Fibroblast of skin of back (primary cell): ENCODE measurements at regions not wholly inside any gene's neighbourhood (a gene's known extent, or its start where the extent isn't known, plus 50 kb on each side); places are given as distances from the start of the nearest gene placed in this dataset.

ENCODE experiments used
- DNase-seq: peaks from one replicate; pipeline ENCODE4 v3.0.0-alpha.2; 2013

DNA sequence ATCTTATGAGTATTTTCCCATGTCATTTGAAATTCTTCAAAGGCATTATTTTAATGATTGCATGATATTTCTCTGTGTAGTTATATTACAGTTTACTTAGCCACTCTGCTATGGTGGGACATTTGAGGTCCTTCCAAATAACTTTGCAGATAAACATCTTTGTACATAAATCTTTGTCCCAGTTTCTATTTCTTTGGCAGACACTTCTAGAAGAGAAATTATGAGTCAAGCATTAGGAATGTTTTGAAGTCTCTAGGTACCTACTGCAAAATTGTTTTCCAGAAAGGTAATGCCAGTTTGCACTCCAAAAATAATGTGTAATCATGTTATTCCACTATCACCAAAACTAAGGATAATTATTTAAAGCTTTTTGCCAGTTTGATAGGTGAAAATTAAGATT is 149.7 kb downstream of the EN1 start:
- DNase-seq: peak; percentile 21

DNA sequence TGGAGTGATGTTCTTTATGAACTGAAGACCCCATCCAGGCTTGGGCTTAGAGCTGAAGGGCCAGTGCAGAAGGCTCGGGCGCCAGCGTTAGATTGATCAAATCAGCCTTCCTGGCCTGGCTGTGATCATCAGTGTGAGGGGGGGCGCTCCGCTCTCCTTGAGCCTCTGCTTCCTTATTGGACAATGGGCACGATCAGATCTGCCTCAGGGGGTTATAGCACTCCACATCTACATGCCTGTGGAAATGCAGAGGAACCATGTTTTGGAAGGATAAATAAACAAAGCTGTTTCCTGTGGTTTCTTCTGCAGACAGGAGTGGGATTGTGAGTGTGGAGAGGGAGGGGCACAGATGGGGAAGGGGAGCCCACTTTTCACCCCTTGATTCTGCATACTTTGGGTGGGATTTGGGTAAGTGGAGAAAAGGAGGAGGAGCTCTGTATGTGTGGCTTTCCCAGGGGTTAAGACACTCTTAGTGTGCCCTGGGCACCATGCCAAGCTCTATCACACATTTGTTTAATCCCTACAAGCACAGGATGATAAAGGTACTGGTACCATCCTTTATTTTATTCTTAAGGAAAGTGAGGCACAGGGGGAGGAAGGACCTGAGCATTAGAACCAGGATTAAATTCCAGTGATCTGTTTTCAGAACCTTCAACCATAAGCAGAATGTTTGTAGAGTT is 150.5 kb downstream of the EN1 start:
- peak; percentile 12 for DNase-seq

DNA sequence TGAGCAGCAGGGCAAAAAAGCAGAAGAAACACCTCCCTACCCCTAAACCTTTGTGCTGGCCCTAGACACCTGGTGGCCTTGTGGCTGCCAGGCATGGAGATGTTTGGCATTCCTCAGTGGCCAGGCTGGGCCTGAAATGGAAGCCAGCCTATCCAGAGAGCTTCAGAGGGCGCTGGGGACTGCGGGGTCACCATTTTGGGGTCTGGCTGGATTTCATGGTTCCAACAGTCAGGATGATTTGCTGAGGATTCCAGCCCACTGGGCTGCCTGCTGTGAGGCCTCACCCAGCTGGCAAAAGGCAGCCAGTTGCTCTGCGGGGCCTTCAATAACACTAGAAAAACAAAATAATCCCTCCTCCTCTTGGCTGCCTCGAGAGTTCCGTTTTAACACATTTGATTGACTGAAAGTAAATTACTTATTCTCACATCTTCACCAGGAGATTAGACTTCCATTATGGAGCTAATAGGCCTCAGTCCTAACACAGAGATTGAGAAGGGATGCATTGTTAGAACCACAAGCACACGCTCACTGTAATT is 154.1 kb downstream of the EN1 start:
- no peak for DNase-seq

DNA sequence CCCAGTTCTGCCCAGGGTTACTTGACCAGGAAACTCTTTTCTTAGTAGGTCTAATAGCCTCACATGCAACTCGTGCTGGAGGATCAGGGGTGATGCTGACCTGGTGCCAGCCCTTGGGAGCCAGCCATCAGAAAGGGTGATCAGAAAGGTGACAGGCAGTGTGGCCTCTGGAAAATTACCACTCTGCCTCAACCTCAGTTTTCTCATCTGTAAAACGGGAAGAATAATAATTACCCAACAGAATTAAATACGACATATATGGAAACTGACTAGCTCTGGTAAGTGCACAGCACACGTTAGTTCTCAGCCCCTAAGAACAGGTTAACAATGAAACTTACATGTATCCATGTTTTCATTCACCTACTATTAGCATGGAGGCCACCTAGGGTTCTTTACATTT is 157.6 kb downstream of the EN1 start:
- DNase-seq: no peak

DNA sequence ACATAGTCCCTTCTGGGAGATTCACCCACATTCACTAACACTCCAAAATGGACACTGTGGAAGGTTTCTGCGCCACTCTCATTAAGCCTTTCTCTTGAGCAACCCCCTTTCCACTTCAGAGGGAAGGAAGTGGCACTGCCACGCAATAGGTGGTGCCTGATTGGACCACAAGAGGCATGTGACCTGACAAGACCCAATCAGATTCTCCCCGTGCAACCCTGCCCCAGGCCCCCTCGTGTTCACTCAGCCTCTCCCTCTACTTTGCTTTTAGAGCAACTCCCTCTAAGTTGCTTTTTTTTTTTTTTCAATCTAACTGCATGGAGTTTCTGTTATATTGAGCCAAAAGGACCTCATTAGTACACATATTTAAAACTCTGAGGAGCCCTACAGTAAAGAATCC is 158.0 kb downstream of the EN1 start:
- no peak for DNase-seq

DNA sequence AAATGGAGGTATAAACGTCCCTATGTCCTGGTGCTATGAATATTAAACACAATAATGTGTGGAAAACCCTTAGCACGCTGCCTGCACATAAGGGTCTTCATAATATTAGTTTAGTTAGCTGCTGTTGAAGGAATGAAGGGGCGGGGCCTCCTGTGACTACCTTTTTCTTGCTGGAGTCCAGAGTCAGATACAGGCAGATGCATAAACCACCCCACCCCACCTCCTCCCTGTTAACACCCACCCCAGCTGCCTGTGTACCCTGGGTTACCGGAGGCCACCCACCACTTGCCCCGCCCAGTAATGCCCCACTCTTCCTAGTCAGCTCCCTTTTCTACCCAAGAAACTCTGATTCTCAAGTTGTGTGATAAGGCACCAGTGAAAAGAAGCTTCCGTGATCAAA is 158.4 kb downstream of the EN1 start:
- DNase-seq: no peak

DNA sequence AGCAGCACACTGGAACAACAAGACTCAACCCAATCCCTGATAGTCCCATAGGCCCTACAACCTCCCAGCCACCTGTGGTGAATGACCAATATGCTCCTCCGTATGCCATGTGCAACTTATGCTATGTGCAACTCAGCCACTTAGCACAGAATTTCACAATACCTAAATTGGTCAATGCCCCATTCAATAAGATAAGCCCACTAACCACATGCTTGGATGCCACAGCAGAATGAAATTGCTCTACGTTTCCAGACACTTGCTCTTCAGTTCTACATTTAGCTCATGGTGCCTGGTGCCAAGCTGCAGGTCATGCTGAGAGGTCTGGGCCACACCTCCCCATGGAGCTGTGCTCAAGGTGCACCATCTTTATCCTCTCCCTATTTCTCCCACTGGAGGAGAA is 159.8 kb downstream of the EN1 start:
- DNase-seq: no peak

DNA sequence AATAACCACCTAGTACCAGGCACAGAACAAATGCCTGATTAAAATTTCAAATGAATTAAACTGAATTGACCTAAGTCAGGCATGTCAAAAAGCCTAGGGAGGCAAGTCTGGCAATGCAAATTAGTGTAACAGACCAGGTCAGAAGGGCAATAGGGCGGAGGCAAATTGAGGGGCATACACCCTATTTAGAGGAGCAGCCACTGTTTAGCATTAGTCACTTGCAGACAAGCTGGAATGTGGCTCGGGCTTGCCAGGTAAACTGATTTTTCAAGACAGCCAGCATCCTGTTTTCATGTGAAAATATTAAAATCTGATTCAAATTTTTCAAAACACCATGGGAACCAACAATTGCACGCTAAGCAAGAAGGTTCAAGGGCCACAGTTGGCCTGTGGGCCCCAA is 160.3 kb downstream of the EN1 start:
- DNase-seq: no peak

DNA sequence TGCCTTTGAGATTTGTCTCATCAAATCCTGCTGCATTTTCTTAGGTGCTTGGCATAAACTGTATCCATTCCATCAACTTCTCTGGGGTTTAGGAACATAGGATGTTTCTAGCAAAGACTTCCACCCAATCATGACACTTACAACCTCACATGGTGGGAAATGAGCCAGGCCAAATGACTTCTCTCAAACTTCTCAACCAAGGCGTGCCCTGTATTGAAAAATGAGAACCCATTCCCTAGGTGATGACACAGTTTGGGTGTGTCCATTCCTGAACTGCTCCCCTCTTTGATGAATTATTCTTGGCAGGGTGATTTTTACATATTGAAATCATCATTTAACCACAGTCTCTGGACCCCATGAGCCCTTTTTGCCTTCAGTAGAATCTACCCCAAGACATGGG is 161.1 kb downstream of the EN1 start:
- peak; percentile 53 for DNase-seq

DNA sequence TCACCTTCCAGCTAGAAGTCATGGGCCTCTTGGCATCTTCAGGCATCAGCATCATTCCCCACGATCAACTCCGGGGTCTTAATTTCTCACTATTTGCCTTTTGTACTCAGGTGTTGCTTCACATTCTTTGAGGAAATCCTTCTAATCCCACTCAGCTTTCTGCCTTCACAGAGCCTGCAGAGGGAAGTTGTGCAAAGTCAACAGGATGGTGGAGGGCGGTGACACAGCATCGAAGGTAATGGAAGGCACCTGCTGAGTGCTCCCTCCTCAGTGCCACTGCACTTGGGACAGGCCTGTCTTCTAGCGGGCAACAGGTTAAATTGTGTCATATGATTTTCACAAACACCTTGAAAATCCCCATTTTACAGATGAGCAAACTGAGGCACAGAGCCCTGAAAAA is 164.0 kb downstream of the EN1 start:
- no peak for DNase-seq

DNA sequence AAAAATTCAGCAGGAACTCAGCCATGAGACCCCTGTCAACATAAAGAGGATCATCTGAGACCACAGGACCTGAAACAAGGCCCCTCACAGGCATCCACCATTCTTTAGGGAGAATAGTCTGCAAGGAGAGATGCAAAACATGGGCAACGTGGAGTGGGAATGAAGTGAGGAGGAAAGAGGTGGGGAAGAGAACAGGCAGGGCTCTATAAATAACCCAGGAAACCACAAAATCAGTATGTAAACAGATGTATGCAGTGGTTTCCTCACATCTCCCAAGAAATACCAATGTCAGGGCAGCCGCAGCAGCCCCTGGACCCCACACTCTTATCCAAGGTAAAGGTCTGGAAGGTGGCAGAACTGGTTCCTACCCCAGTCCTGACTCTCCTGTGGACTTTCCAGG is 168.5 kb downstream of the EN1 start:
- peak; percentile 43 for DNase-seq

DNA sequence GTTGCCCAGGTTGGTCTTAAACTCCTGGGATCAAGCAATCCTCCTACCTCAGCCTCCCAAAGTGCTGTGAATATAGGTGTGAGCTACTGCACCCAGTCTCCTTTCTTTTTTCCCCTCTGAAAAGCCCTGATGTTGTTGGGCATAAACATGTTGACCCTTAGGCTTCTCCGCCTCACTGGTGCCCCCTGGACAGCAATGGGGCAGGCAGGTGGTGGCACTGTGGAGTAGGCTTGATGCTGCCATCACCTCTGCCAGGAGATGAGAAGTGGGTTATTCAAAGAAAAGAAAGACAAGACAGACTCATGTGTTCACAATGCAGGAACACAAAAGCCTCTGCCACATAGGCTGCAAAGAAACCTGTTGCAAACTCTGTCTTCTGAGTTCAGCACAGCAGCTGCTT is 169.9 kb downstream of the EN1 start:
- DNase-seq: no peak

DNA sequence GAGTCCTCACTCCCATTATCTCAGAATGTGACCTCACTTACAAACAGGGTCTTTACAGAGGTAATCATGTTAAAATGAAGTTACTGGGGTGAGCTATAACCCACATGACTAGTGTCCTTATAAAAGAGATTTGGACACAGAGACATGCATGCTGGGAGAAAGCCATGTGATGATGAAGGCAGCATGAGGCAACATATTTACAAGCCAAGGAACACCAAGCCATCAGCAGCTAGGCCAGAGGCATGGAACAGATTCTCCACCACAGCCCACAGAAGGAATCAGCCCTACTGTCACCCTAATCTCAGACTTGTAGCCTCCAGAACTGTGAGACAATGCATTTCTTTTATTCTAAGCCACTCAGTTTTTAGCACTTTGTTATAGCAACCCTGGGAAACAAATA is 171.9 kb downstream of the EN1 start:
- DNase-seq: no peak

DNA sequence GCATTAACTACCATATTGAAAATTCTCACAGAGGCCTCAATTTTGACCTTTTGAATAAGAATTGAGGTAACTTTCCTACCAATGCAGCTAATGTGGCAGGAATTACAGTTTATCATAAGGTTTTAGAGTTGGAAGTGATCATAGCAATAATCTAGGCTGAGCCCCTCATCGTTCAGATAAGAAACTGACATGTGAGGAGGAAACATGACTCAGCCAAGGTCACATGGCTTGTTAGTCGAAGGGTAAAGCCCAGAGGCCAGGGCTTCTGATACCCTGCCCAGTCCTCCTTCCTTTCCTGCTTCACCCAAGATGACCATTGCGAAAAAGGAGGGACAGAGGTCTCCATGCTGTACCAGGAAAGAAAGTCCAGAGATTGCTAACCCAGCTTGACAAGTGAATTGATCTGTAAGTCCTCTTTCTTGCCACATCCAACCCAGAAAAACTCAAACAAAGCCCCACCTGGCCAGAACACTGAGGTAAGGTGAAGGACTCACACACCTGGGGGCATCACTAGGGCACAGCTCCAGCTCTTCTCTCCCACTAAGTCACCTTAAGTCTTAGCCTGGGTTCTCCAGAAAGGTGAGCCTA is 174.8 kb downstream of the EN1 start:
- peak; percentile 18 for DNase-seq

DNA sequence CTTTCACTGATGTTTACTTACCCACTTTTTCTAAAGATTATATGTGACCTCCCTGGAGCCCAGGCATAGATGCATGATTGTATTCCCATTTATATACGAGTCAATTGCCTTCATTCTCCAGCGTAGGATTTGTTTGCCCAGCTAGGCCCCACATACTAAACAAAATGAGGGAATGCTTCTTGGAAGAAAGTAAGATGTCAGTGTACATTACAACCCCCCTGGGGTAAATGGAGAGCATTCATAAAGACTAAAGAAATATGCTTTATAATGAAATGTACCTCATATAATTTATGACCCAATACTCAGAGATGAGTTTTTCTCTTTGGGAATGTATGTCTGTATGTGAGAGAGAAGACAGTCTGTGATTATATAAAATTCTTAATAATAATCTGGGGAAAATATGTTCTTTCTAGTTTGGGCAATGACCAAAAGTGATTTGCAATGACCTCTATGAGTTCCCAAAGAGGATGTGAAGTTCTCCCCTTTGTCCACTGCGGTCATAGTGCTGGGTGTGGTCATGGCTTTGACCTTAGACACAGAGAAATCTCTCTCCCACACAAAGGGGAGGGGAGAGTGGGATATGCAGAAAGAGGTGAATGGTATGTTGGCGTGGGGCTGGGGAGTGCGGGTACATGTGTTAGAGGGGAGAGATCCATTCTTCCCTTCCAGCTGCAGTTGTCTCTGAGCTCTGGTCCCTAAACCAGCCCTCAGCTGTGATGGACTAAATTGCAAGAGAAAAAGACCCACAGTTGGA is 175.6 kb downstream of the EN1 start:
- no peak for DNase-seq

DNA sequence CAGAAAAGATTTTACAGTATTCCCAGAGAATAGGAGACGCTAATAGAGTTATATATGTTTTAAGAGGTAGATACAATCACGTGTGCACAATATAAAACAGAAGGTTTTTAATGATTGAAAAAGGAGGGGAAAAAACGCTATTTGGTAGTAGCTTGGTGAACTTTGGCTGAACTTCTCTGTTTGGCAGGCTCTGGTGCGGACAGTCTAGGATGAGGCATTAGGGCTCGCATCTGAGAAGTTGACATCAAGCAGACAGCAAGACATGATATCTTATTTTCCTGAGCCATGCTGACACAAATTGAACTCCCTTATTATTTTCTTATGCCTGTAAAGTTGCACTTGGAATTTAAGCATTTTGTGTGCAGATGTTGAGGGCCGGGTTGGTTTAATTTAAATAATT is 176.6 kb downstream of the EN1 start:
- peak; percentile 73 for DNase-seq

DNA sequence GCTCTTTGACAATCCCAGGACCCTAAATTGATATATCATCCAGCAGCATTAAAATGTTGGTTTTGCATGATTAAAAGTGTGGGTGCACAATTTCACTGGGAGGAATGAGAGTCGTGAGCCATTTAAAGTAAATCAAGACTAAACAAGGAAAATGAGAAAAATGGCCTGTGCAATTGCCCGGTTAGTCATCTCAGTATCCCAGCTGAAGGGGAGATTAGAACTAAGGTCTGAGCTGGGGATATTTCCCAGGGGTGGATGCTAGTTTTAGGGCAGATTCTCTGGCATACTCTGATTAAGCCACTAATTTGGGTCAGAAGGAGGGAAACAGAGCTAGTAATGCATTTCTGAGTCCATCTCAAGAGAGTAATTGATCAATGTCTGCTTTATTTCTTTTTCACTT is 177.2 kb downstream of the EN1 start:
- DNase-seq: peak; percentile 34

DNA sequence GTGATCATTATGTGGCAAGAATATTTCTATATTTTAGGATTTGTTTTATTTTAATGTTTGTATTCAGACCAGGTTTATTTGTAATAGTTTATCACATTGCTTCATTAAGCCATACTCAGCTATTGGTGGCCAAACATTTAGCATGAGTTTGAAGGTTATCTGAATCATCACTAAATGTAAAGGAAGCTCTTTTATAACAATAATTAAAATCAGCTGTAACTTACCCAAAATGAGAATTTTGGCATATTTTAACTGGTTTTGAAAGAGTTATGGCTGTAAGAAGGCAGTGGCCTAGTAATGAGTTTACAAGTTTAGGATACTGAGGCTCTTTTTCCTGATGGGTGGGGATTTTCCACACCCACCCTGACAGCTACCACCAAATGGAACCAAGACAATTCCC is 177.8 kb downstream of the EN1 start:
- peak; percentile 30 for DNase-seq

DNA sequence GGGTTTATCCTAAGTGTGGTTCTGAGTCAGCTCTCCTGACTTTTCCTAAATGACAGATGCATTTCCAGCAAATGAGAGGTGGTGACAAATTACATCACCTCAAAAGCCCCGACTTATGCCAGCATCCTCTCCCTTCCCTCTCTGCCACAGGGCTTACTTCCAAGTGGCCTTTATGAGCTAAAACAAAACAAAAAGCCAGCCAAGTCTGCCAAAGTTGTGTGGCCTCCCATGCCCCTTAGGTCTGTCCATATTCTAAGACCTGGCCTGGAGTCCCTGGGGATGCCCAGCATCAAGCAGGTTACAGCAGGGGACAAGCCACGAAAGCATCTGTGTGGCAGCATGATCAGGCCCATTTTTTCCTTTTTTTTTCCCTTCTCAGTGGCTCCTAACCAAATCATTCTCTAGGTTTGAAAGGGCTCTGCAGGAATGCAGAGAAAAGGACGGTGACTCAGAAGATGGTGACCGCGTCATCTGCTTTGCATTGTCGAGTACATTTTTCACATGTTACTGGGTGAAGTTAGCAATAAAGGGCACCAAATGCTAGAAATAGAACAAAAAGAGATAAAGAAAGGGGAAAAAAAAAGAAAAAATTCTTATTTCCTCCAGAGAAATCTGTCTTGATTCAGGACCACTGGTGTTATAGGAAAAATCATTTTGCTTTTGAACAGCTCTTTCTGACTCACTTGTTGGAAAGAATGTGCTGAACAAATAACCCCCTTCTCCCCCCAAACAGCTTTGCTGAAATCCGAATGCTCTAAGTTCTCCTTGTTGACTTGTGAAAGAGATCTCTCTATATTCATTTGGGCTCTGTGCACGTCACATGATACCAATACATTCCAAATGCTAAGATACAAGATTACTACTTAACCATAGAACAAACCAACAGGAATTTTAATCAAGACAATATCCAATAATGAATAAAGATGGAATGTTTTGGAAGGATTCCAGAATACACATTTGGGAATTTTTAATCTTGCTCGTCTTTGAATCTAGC is 178.7 kb downstream of the EN1 start:
- peak; percentile 99 for DNase-seq

DNA sequence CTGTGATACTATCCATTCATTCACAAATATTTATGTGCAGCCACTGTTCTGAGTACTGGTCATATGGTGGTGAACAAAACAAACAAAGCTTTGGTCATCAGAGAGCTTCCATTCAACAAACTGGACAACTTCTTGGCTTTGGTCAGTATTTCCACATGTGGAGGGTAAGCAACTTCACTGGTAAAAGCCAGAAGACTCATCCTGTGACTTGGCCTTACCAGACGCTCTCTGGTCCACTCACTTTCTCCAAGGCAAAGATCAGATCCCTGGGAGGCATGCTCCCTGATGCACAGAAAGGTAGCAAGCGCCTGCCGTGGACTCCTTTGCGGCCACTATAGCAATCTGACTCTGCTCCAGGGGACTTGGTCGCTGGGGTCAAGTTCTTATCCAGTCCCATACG is 179.5 kb downstream of the EN1 start:
- peak; percentile 50 for DNase-seq

DNA sequence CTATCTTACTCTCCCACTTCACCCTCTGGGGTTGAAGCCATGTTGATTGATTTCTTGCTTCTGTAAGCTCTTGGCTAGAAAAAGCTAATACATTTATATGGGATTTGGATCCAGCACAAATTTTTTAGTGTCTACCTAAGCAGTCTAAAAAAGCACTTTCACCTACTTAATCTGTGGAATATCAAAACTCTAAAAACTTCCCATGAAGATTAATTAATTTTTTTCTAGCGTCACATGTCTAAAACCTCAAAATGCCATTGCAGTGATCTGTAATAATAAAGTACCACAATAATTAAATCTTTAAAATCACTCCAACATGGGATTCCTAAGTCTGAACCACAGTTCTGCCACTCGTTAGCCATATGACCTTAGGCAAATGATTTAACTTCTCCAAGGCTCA is 180.1 kb downstream of the EN1 start:
- peak; percentile 64 for DNase-seq

DNA sequence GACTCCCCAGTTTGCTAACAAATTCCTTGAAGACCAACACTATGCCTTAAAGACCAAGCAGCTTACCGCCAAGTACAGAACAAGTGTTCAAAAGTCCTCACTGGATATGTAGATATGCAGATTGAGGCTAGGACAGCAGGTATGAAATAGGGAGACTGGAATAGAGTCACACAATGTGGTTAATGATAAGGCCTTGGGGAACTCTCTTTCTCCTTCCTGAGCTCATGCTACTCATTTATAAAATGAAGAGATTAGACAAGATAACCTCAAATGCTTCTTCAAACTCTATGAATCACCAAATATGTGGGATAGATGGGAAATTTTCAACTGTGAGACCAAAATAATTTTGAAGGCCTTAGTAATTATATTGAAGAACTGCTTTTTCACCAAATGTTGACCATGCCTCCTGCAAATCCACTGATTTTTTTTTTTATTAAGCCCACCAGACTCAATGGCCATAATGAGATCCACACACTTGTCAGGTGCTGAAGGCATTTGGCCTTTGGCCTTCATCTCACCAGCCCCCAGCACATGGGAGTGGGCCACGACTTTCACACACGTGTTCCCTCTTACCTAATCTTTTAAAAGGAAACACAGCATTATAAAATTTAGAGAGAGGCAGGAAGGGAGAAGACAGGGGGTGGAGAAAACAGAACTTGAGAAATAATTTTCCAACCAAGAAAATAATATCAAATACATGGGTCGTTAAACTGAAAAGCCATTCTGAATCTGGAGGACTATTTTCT is 181.5 kb downstream of the EN1 start:
- DNase-seq: peak; percentile 51
